Embryonic facial prominence (tissue), 1 donor: ENCODE measurements at regions not wholly inside any gene's neighbourhood (a gene's known extent, or its start where the extent isn't known, plus 50 kb on each side); places are given as distances from the start of the nearest gene placed in this dataset.
"Not testable (repeated sequence)": the region's sequence is repeated elsewhere in the genome, so short reads cannot be mapped to it uniquely, and the experiment has no call there.

Source experiments
- DNase-seq: peaks from one replicate; pipeline ENCODE4 v3.0.0-alpha.2; 2016; ENCODE audit errors: extremely low spot score

- no peak for DNase-seq
Observed at GRCh38 chr13:90719461-90719860, 628.0 kb upstream of the MIR17HG start.

DNA sequence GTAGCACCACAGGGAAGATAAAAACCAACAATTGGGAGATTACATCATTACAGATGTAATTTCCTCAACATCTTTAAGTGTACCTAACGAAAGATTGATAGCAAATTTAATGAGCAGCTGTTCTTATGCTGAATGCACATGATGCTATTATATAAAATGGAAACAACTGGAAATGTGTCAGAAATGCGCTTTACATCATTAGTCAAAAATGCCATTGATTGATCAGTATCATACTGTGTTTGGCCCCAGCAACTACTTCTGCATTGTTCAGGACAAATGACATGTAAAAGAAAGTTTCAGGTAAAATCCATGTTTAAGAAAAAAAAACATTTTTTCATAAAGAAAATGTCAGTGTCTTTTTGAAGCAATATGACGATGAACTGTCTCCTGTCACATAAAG is 625.5 kb upstream of the MIR17HG start:
- no peak for DNase-seq

GRCh38 chr13:90723381-90723780 is 624.1 kb upstream of the MIR17HG start:
- no peak for DNase-seq

- no peak for DNase-seq
Observed at GRCh38 chr13:90726375-90726774, 621.1 kb upstream of the MIR17HG start.

DNA sequence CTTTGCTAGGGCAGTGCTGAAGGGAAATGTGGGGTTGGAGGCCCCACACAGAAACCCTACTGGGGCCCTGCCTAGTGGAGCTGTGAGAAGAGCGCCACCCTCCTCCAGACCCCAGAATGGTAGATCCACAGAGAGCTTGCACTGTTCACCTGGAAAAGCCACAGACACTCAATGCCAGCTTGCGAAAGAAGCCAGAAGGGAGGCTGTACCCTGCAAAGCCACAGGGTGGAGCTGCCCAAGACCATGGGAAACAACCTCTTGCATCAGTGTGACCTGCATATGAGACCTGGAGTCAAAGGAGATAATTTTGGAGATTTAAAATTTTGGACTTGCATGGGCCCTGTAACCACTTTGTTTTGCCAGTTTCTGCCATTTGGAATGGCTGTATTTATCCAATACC is 615.4 kb upstream of the MIR17HG start:
- DNase-seq: no peak

DNA sequence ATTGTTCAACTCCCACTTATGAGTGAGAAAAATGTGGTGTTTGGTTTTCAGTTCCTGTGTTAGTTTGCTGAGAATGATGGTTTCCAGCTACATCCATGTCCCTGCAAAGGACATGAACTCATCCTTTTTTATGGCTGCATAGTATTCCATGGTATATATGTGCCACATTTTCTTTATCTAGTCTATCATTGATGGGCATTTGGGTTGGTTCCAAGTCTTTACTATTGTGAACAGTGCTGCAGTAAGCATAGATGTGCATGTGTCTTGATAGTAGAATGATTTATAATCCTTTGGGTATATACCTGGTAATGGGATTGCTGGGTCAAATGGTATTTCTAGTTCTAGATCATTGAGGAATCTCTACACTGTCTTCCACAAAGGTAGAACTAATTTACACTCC is 613.0 kb upstream of the MIR17HG start:
- DNase-seq: not testable (repeated sequence)

GRCh38 chr13:90738881-90739280 is 608.6 kb upstream of the MIR17HG start:
- DNase-seq: no peak

- DNase-seq: no peak
Observed at GRCh38 chr13:90740099-90740498, 607.4 kb upstream of the MIR17HG start.

- no peak for DNase-seq
Observed at GRCh38 chr13:90742381-90742780, 605.1 kb upstream of the MIR17HG start.

GRCh38 chr13:90746230-90746629 is 601.3 kb upstream of the MIR17HG start:
- DNase-seq: no peak

DNA sequence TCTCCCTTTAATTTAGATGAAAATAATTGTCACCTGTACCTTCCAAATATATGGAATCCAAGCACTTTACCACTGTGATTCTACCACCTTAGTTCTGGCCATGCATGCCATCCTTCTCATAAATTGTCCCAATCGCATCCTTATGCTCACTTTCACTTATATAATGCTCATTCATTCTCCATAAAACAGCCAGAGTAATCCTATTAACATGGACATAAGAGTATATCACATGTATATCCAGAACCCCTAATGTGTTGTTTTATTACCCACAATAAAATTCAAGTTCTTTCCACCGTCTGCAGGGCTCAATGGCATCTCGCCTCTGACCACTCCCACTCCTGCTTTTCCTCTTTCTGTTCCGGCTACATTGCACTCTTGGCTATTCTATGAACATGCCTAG is 597.5 kb upstream of the MIR17HG start:
- DNase-seq: no peak

GRCh38 chr13:90751026-90751425 is 596.5 kb upstream of the MIR17HG start:
- no peak for DNase-seq

DNA sequence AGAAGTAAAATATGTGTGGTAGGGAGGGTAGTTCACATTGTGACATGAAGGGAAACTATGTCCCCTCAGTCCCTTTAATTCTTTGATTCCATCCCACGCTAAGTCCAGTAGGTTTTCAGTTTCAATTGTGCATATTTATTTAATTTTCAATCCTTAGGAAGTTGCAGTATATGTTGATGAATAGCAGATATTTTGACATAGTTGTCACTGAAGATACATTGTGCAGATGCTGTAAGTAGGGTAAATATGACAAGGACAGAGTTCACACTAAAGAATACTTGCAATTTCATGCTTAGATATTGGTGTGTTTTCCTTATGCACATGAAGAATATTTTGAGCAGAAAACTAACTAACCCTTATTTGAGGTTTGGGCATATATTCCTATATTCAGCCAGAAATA is 595.4 kb upstream of the MIR17HG start:
- DNase-seq: no peak

DNA sequence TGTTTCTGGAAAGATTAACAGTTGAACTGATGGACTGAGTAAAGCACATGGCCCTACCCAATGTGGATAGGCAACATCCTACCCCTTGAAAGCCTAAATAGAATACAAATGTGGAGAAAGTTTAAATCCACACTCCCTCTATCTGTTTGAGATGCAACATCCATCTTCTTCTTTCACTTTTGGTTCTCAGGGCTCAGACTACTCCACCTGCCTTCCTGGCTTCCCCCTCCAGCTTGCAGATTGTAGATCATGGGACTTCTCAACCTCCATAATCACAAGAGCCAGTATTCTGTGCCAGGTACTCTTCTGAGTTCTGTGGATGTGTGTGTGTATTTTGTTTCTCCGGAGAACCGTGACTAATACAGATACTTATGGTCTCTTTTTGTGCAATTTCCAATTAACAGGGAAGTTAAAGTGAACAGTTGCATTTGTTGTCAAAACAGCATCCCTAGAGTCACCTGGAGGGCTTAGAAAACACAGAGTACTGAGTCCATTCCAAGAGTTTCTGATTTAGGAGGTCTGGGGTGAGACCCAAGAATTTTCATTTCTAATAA is 590.3 kb upstream of the MIR17HG start:
- no peak for DNase-seq

- DNase-seq: no peak
Observed at GRCh38 chr13:90760639-90761038, 586.8 kb upstream of the MIR17HG start.

- DNase-seq: no peak
Observed at GRCh38 chr13:90763476-90764150, 583.9 kb upstream of the MIR17HG start.

GRCh38 chr13:90766386-90766902 is 581.0 kb upstream of the MIR17HG start:
- DNase-seq: no peak

GRCh38 chr13:90768116-90768515 is 579.4 kb upstream of the MIR17HG start:
- no peak for DNase-seq

DNA sequence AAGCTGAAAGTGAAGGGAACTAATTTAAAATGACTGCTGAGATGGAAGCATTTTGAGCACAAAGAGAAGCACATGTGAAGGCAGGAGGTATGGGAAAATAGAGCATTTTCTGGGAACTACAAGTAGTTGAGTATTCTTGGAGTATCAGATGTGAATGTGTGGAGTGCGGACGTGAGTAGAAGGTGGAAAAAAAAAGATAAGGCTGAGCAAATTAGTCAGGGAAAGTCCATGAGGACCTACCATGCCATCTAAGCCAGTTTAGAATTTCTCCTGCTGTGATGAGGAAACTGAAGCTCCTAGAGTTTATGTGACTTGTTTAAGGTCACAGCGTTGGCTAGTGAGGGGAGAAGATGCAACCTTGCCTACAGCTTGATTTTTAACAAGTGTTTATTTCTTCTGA is 578.1 kb upstream of the MIR17HG start:
- DNase-seq: no peak

GRCh38 chr13:90770334-90770733 is 577.2 kb upstream of the MIR17HG start:
- DNase-seq: no peak

- DNase-seq: no peak
Observed at GRCh38 chr13:90773681-90774080, 573.8 kb upstream of the MIR17HG start.

DNA sequence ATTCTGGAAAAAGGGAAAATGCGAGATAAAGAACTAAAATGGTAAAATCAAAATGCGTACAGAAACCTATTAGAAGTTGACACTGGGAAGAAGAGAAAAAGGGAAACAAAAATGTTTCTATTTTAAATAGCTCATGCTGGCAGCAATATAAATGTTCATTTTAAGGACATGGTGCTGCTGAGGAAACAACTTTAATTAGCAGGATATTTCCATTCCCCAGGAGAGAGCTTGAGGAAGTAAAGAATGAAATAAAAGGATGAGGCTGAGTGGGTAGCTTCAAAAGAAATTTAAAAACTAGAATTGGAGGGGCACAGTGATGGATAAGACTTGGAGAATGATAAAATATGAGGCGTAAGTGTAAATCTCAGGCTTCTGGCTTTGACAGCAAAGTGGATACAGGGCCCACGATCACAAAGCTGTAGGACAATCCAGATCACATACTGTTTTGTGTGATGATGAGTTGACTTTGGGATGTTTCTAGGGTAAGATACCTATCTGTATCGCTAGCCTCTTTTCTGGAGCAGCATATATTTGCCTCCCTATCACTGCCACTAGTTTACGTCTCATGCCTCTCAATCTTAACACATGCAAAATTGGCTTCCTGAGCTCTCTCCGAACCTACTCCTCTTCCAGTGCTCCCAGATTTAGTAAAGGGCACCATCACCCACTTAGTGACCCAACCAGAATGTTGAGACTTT is 571.3 kb upstream of the MIR17HG start:
- no peak for DNase-seq

DNA sequence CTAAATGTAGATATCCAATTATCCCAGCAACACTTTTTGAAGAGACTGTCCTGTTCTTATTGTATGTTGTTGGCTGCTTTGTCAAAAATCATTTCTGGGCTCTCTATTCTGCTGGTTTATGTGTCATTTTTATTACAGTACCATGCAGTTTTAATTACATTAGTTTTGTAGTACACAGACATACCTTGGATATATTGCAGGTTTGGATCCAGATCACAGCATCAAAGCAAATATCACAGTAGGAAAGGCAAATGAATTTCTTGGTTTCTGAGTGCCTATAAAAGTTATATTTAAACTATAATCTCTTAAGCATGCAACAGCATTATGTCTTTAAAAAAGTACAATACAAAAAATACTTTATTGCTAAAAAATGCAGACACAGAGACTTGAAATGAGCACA is 564.2 kb upstream of the MIR17HG start:
- DNase-seq: no peak
